IMR-90 (cell line): ENCODE measurements at regions not wholly inside any gene's neighbourhood (a gene's known extent, or its start where the extent isn't known, plus 50 kb on each side); places are given as distances from the start of the nearest gene placed in this dataset.

ENCODE experiments used
- BHLHE40 ChIP-seq: fragments of 150-350 bp; IDR thresholded peaks from 2 replicates; pipeline ENCODE4 v1.6.1; 2016; ENCODE audit warnings: mild to moderate bottlenecking, low read depth, low read length
- CTCF ChIP-seq: conservative IDR thresholded peaks from 2 replicates; pipeline ENCODE4 v1.5.1; 2012; ENCODE audit warnings: mild to moderate bottlenecking, low read depth, low read length, improper control_type of control experiment
- ELK1 ChIP-seq: fragments of 150-350 bp; IDR thresholded peaks from 2 replicates; pipeline ENCODE4 v1.6.1; 2016; ENCODE audit warnings: low read depth, mild to moderate bottlenecking, low read length, moderate library complexity, borderline replicate concordance
- MXI1 ChIP-seq: IDR thresholded peaks from 2 replicates; pipeline ENCODE4 v1.6.1; 2012; ENCODE audit warnings: low read depth, mild to moderate bottlenecking, low read length, moderate library complexity, borderline replicate concordance
- POLR2A ChIP-seq: IDR thresholded peaks from 2 replicates; pipeline ENCODE4 v1.6.1; 2012; ENCODE audit warnings: mild to moderate bottlenecking, low read depth, low read length
- RCOR1 ChIP-seq: IDR thresholded peaks from 2 replicates; pipeline ENCODE4 v1.6.1; 2012; ENCODE audit warnings: mild to moderate bottlenecking, low read length, improper control_type of control experiment; ENCODE audit not compliant: insufficient replicate concordance
- RFX5 ChIP-seq: IDR thresholded peaks from 2 replicates; pipeline ENCODE4 v1.8.0; 2012; ENCODE audit warnings: low read depth, mild to moderate bottlenecking, low read length, moderate library complexity
- TF ChIP-seq, protein P1 (sequence below): fragments of 150-350 bp; IDR thresholded peaks from 2 replicates; pipeline ENCODE4 v1.6.1; 2017; ENCODE audit warnings: mild to moderate bottlenecking, antibody characterized with exemption, low read length, low read depth

GRCh38 chr2:8395718-8396117, 286.1 kb upstream of the ID2 start:
- no peak for TF ChIP-seq CTCF
- no peak for TF ChIP-seq POLR2A
- TF ChIP-seq RFX5 = no peak
- TF ChIP-seq BHLHE40 = no peak
- no peak for TF ChIP-seq RCOR1
- TF ChIP-seq, protein P1, sequence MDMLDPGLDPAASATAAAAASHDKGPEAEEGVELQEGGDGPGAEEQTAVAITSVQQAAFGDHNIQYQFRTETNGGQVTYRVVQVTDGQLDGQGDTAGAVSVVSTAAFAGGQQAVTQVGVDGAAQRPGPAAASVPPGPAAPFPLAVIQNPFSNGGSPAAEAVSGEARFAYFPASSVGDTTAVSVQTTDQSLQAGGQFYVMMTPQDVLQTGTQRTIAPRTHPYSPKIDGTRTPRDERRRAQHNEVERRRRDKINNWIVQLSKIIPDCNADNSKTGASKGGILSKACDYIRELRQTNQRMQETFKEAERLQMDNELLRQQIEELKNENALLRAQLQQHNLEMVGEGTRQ = no peak
- no peak for TF ChIP-seq MXI1
- TF ChIP-seq ELK1 = no peak
